OCI-LY3 (cell line): ENCODE measurements at regions not wholly inside any gene's neighbourhood (a gene's known extent, or its start where the extent isn't known, plus 50 kb on each side); places are given as distances from the start of the nearest gene placed in this dataset.

Source experiments
- H2AFZ ChIP-seq: fragments of 200-600, 300-600 bp; shearing (Covaris generic); 2 replicates; pipeline ENCODE4 v1.6.0; 2014; ENCODE audit warnings: antibody characterized with exemption, low read depth, low read length
- H3K27ac ChIP-seq: fragments of 200-600, 300-600 bp; sonication (generic); 2 replicates; pipeline ENCODE4 v1.5.1; 2014; ENCODE audit warnings: mild to moderate bottlenecking, low read length, moderate library complexity, mixed read lengths
- H3K27me3 ChIP-seq: fragments of 200-600, 300-600 bp; sonication (generic); 2 replicates; pipeline ENCODE4 v1.6.1; 2014; ENCODE audit warnings: low read depth, low read length, mixed read lengths
- H3K36me3 ChIP-seq: fragments of 200-600, 300-600 bp; sonication (generic); replicated peaks from 2 replicates; pipeline ENCODE3; 2014; ENCODE audit warnings: low read depth, low read length, mixed read lengths
- H3K4me1 ChIP-seq: fragments of 300-600, 200-600 bp; sonication (generic); 2 replicates; pipeline ENCODE4 v1.6.1; 2014; ENCODE audit warnings: low read length, mixed read lengths
- H3K4me2 ChIP-seq: fragments of 200-600, 300-600 bp; sonication (generic); 2 replicates; pipeline ENCODE4 v1.6.1; 2014; ENCODE audit warnings: low read length, mixed read lengths
- H3K4me3 ChIP-seq: fragments of 300-600, 200-600 bp; sonication (generic); 2 replicates; pipeline ENCODE4 v1.5.1; 2014; ENCODE audit warnings: antibody characterized with exemption, mild to moderate bottlenecking, low read length, moderate library complexity
- H3K79me2 ChIP-seq: fragments of 300-600, 200-600 bp; shearing (Covaris generic); 2 replicates; pipeline ENCODE4 v1.6.1; 2014; ENCODE audit warnings: mild to moderate bottlenecking, low read length, mixed read lengths
- H3K9ac ChIP-seq: fragments of 300-600, 200-600 bp; shearing (Covaris generic); 2 replicates; pipeline ENCODE4 v1.6.0; 2014; ENCODE audit warnings: mild to moderate bottlenecking, low read length, moderate library complexity
- H3K9me3 ChIP-seq: fragments of 200-600, 300-600 bp; shearing (Covaris generic); 2 replicates; pipeline ENCODE4 v1.6.1; 2014; ENCODE audit warnings: low read length, mixed read lengths; ENCODE audit not compliant: insufficient read depth
- H4K20me1 ChIP-seq: fragments of 200-600, 300-600 bp; sonication (generic); 2 replicates; pipeline ENCODE4 v1.6.1; 2016; ENCODE audit warnings: low read length, mixed read lengths; ENCODE audit not compliant: insufficient read depth
- EZH2phosphoT487 ChIP-seq: fragments of 200-600 bp; shearing (Covaris generic); IDR thresholded peaks from 2 replicates; pipeline ENCODE4 v1.6.1; 2018; ENCODE audit warnings: antibody characterized with exemption, mixed run types, low read depth
- TF ChIP-seq, protein P1 (sequence below): fragments of 200-600, 300-600 bp; sonication (generic); IDR thresholded peaks from 2 replicates; pipeline ENCODE4 v1.5.1; 2014; ENCODE audit warnings: antibody characterized with exemption, low read length, low read depth

DNA sequence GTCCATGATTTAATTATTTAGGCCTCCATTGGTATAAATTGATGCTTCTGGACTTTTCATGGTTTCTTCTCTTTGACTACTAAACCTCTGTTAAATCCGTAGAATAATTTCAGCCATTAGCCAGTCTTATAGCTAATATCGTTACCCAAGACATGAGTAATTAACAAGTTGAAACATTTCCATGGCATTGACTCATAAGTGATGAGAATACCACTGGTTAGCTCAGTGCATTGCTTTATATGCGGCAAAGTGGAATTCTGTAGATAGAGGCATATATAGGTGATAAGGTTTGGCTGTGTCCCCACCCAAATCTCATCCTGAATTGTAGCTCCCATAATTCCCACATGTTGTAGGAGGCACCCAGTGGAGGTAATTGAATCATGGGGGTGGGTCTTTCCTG is 80.6 kb downstream of the VCX2 start:
- Histone ChIP-seq H3K9me3 (no peaks in the 10 kb centered on the region), H3K27me3 (no peaks in the 10 kb centered on the region), H3K4me1 (no peaks in the 10 kb centered on the region), H3K36me3 (no peaks in the 10 kb centered on the region), H3K27ac (no peak overlapping the region), H4K20me1 (no peaks in the 10 kb centered on the region), H3K79me2 (no peaks in the 10 kb centered on the region), H2AFZ (no peak overlapping the region), H3K4me3 (no peak overlapping the region), H3K4me2 (no peak overlapping the region), H3K9ac (no peak overlapping the region)
- no peak for TF ChIP-seq EZH2phosphoT487
- TF ChIP-seq, protein P1, sequence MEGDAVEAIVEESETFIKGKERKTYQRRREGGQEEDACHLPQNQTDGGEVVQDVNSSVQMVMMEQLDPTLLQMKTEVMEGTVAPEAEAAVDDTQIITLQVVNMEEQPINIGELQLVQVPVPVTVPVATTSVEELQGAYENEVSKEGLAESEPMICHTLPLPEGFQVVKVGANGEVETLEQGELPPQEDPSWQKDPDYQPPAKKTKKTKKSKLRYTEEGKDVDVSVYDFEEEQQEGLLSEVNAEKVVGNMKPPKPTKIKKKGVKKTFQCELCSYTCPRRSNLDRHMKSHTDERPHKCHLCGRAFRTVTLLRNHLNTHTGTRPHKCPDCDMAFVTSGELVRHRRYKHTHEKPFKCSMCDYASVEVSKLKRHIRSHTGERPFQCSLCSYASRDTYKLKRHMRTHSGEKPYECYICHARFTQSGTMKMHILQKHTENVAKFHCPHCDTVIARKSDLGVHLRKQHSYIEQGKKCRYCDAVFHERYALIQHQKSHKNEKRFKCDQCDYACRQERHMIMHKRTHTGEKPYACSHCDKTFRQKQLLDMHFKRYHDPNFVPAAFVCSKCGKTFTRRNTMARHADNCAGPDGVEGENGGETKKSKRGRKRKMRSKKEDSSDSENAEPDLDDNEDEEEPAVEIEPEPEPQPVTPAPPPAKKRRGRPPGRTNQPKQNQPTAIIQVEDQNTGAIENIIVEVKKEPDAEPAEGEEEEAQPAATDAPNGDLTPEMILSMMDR, result no peak

DNA sequence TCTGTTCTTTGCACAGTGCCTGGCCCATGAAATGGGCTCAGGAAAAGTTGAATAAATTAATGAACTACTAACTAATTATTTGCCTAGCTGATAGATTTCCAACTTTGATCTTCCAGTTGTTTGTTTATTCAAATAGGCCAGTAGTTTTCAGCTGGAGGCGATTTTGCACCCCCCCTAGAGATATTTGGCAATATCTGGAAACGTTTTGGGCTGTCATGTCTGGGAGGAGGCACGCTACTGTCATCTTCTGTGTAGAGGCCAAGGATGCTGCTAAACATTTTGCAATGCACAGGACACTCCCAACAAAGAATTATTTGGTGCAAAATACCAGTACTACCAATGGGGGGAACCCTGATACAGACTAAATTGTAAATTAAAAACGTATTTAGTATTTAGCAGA is 81.9 kb downstream of the VCX2 start:
- no peak overlapping the region for H3K4me2 ChIP-seq
- no peak overlapping the region for H3K9ac ChIP-seq
- H3K36me3 ChIP-seq, result no peaks in the 10 kb centered on the region
- H2AFZ ChIP-seq, result no peak overlapping the region
- H3K27me3 ChIP-seq, result no peaks in the 10 kb centered on the region
- H3K4me3 ChIP-seq, result no peak overlapping the region
- no peaks in the 10 kb centered on the region for H4K20me1 ChIP-seq
- H3K9me3 ChIP-seq, result no peaks in the 10 kb centered on the region
- H3K4me1 ChIP-seq, result no peaks in the 10 kb centered on the region
- TF ChIP-seq, protein P1, result no peak
- TF ChIP-seq EZH2phosphoT487, result no peak
- H3K27ac ChIP-seq, result no peak overlapping the region
- no peaks in the 10 kb centered on the region for H3K79me2 ChIP-seq

GRCh38 chrX:8084006-8084405 is 87.1 kb downstream of the VCX2 start:
- Histone ChIP-seq H3K27me3 (no peaks in the 10 kb centered on the region), H4K20me1 (no peaks in the 10 kb centered on the region), H2AFZ (no peak overlapping the region), H3K4me1 (no peaks in the 10 kb centered on the region), H3K9me3 (no peaks in the 10 kb centered on the region), H3K36me3 (no peaks in the 10 kb centered on the region), H3K27ac (no peak overlapping the region), H3K4me3 (no peak overlapping the region), H3K4me2 (no peak overlapping the region), H3K9ac (no peak overlapping the region), H3K79me2 (no peaks in the 10 kb centered on the region)
- no peak for TF ChIP-seq EZH2phosphoT487
- TF ChIP-seq, protein P1, result no peak

DNA sequence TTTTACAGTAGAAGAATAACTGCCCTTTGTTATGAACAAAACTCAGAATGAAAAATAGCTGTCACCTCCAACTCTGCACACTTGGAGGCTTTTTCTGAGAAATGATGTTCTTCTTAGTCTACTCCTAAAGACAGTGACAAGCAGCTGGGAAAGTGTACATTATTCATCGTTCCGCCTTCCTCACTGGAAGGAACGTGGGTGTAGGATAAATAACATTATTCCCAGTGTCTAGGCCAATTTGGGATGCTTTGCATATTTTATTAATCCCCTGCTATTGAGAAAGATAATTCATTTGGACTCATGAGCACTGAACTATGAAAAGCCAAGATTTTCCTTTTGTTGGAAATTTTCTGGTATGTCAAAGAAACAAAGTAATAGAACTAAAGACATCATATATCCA is 87.8 kb downstream of the VCX2 start:
- H3K27ac ChIP-seq, result no peak overlapping the region
- H2AFZ ChIP-seq, result no peak overlapping the region
- H3K4me2 ChIP-seq, result no peak overlapping the region
- H3K4me3 ChIP-seq, result no peak overlapping the region
- no peaks in the 10 kb centered on the region for H3K9me3 ChIP-seq
- no peaks in the 10 kb centered on the region for H4K20me1 ChIP-seq
- H3K27me3 ChIP-seq, result no peaks in the 10 kb centered on the region
- H3K79me2 ChIP-seq, result no peaks in the 10 kb centered on the region
- no peak overlapping the region for H3K9ac ChIP-seq
- no peaks in the 10 kb centered on the region for H3K36me3 ChIP-seq
- TF ChIP-seq, protein P1, result no peak
- TF ChIP-seq EZH2phosphoT487, result no peak
- no peaks in the 10 kb centered on the region for H3K4me1 ChIP-seq
